HCT116 (cell line): ENCODE measurements at regions not wholly inside any gene's neighbourhood (a gene's known extent, or its start where the extent isn't known, plus 50 kb on each side); places are given as distances from the start of the nearest gene placed in this dataset.

ENCODE experiments used
- ATAC-seq: fragments of 200-7000 bp; cut with Tn5 transposase; 2 replicates; pipeline ENCODE4 v1.9.1; 2020; ENCODE audit warnings: mild to moderate bottlenecking, moderate library complexity
- BruUV-seq: library from RNA; stranded (reverse); fragments of 400-500 nt; replicated peaks from 2 replicates; lab custom pipeline; 2021; lab: Mats Ljungman, UMichigan
- CTCF ChIA-PET: fragments of 300-600 bp; sonication (Branson Sonifier 250); formaldehyde crosslinking; loops from one replicate; lab custom pipeline; 2021; ENCODE audit warnings: antibody characterized with exemption; lab: Charles Lee
- POLR2A ChIA-PET: fragments of 300-600, 350-600 bp; sonication (Branson Sonifier 250); formaldehyde crosslinking; loops from one replicate; lab custom pipeline; 2021; ENCODE audit warnings: antibody characterized with exemption; lab: Charles Lee
- RAD21 ChIA-PET, 2 experiments: fragments of 300-600 bp; sonication (Branson Sonifier 250); formaldehyde crosslinking; loops; one replicate each; lab custom pipeline; 2023; ENCODE audit warnings: low total read pairs in 2 of 2; ENCODE audit not compliant: uncharacterized antibody in 2 of 2, unreplicated experiment in 2 of 2, low non-redundant PET in 1 of 2; lab: Charles Lee
- DNase-seq: peaks from one replicate; pipeline ENCODE4 v3.0.0-alpha.2; 2010; ENCODE audit warnings: low read depth, low spot score
- H2AFZ ChIP-seq: fragments of 200-600 bp; shearing (Covaris generic), sonication (generic); 2 replicates; pipeline ENCODE4 v1.6.1; 2017; ENCODE audit warnings: low read depth, mixed run types, mixed read lengths, antibody characterized with exemption, low read length; ENCODE audit not compliant: poor library complexity, severe bottlenecking
- H3K27ac ChIP-seq: 2 replicates; pipeline ENCODE4 v1.5.1; 2012; ENCODE audit warnings: low read depth, low read length
- H3K27me3 ChIP-seq: fragments of 200-600 bp; sonication (generic); 2 replicates; pipeline ENCODE4 v1.6.1; 2016; ENCODE audit warnings: mixed run types, low read length, mixed read lengths; ENCODE audit not compliant: insufficient read depth
- H3K36me3 ChIP-seq, 2 experiments: fragments of 200-500 bp in 1 of 2; fragments of 200-600 bp in 1 of 2; sonication (Bioruptor generic) in 1 of 2; sonication (generic) in 1 of 2; 2 replicates each; pipeline versions ENCODE4 v1.5.1 to v1.6.1; 2014 to 2016; ENCODE audit warnings: low read length in 2 of 2, inconsistent platforms in 1 of 2, mixed read lengths in 1 of 2, mixed run types in 1 of 2; ENCODE audit not compliant: insufficient read depth in 2 of 2, control insufficient read depth in 1 of 2
- H3K4me1 ChIP-seq, 2 experiments: fragments of 200-600 bp in 1 of 2; sonication (generic) in 1 of 2; 2 replicates each; pipeline versions ENCODE4 v1.5.1 to v1.6.1; 2012 to 2017; ENCODE audit warnings: low read length in 2 of 2, inconsistent platforms in 1 of 2, mild to moderate bottlenecking in 1 of 2, mixed read lengths in 1 of 2, mixed run types in 1 of 2, moderate library complexity in 1 of 2; ENCODE audit not compliant: insufficient read depth in 2 of 2, control insufficient read depth in 1 of 2
- H3K4me2 ChIP-seq: fragments of 200-600 bp; sonication (generic); 2 replicates; pipeline ENCODE4 v1.6.1; 2017; ENCODE audit warnings: mixed run types, low read length, mixed read lengths
- H3K4me3 ChIP-seq, 2 experiments: fragments of 200-600 bp in 1 of 2; sonication (generic) in 1 of 2; replicated peaks in 1 of 2; 2 replicates each; pipeline ENCODE4 v1.5.1; 2011 to 2016; ENCODE audit warnings: low read length in 2 of 2, control low read depth in 1 of 2, low read depth in 1 of 2, mild to moderate bottlenecking in 1 of 2, mixed read lengths in 1 of 2, mixed run types in 1 of 2
- H3K79me2 ChIP-seq: fragments of 200-600 bp; sonication (generic); 2 replicates; pipeline ENCODE4 v1.6.1; 2017; ENCODE audit warnings: mild to moderate bottlenecking, mixed run types, low read length, moderate library complexity, mixed read lengths; ENCODE audit not compliant: insufficient read depth
- H3K9ac ChIP-seq: fragments of 200-600 bp; sonication (generic); 2 replicates; pipeline ENCODE4 v1.6.1; 2016; ENCODE audit warnings: low read length, mixed read lengths
- H3K9me2 ChIP-seq: fragments of 200-600 bp; sonication (generic), shearing (Covaris generic); 2 replicates; pipeline ENCODE4 v1.6.1; 2017; ENCODE audit warnings: mixed run types, mild to moderate bottlenecking, moderate library complexity; ENCODE audit not compliant: insufficient read depth
- H3K9me3 ChIP-seq, 2 experiments: fragments of 200-500 bp in 1 of 2; fragments of 200-600 bp in 1 of 2; sonication (Bioruptor generic) in 1 of 2; sonication (generic) in 1 of 2; 2 replicates each; pipeline ENCODE4 v1.6.1; 2014 to 2017; ENCODE audit warnings: low read length in 2 of 2, mixed read lengths in 2 of 2, inconsistent platforms in 1 of 2, low read depth in 1 of 2, mild to moderate bottlenecking in 1 of 2, mixed run types in 1 of 2, moderate library complexity in 1 of 2; ENCODE audit not compliant: control insufficient read depth in 1 of 2, insufficient read depth in 1 of 2
- H4K20me1 ChIP-seq: fragments of 200-600 bp; sonication (generic), shearing (Covaris generic); 2 replicates; pipeline ENCODE4 v1.6.1; 2017; ENCODE audit warnings: mixed run types, mild to moderate bottlenecking, moderate library complexity; ENCODE audit not compliant: insufficient read depth
- CEBPB ChIP-seq: IDR thresholded peaks from 2 replicates; pipeline ENCODE4 v1.6.1; 2012; ENCODE audit warnings: low read depth
- EGR1 ChIP-seq: IDR thresholded peaks from 2 replicates; pipeline ENCODE4 v1.6.1; 2012; ENCODE audit warnings: low read depth
- ELF1 ChIP-seq: IDR thresholded peaks from 2 replicates; pipeline ENCODE4 v1.6.1; 2012; ENCODE audit warnings: low read depth, borderline replicate concordance
- EZH2 ChIP-seq: fragments of 200-600 bp; sonication (generic); IDR thresholded peaks from 2 replicates; pipeline ENCODE4 v1.6.1; 2017; ENCODE audit warnings: antibody characterized with exemption, mixed run types
- EZH2phosphoT487 ChIP-seq: fragments of 200-600 bp; IDR thresholded peaks from 2 replicates; pipeline ENCODE4 v1.6.1; 2018; ENCODE audit warnings: antibody characterized with exemption, borderline replicate concordance
- FOSL1 ChIP-seq: IDR thresholded peaks from 2 replicates; pipeline ENCODE4 v1.6.1; 2012; ENCODE audit warnings: low read depth
- POLR2A ChIP-seq: IDR thresholded peaks from 2 replicates; pipeline ENCODE4 v1.7.0; 2011; ENCODE audit warnings: borderline replicate concordance; ENCODE audit not compliant: insufficient read depth, insufficient read length; ENCODE audit errors: extremely low read depth
- SIN3A ChIP-seq: IDR thresholded peaks from 2 replicates; pipeline ENCODE4 v1.6.1; 2012; ENCODE audit warnings: low read depth
- SP1 ChIP-seq: IDR thresholded peaks from 2 replicates; pipeline ENCODE4 v1.6.1; 2012; ENCODE audit warnings: low read depth
- SRF ChIP-seq: IDR thresholded peaks from 2 replicates; pipeline ENCODE4 v1.6.1; 2012; ENCODE audit warnings: low read depth
- YY1 ChIP-seq: IDR thresholded peaks from 2 replicates; pipeline ENCODE4 v1.6.1; 2011; ENCODE audit warnings: low read length, low read depth, moderate library complexity, mild to moderate bottlenecking; ENCODE audit not compliant: insufficient replicate concordance; ENCODE audit errors: extremely low read depth
- ZNF274 ChIP-seq: fragments of 200-500 bp; sonication (Bioruptor generic); IDR thresholded peaks from 2 replicates; pipeline ENCODE4 v1.6.1; 2014; ENCODE audit warnings: mild to moderate bottlenecking, low read depth, low read length, inconsistent platforms
- intact Hi-C: fragments of 100-400 bp; cut with micrococcal nuclease; formaldehyde crosslinking; loops from 2 replicates; pipeline ENCODE4 v1.10.0; 2022
- TF ChIP-seq, protein P1 (sequence below): IDR thresholded peaks from 2 replicates; pipeline ENCODE4 v1.6.1; 2012
- TF ChIP-seq, protein P2 (sequence below): IDR thresholded peaks from 2 replicates; pipeline ENCODE4 v1.6.1; 2012; ENCODE audit warnings: low read depth
- TF ChIP-seq, protein P3 (sequence below), 3 experiments: fragments of 200-600 bp in 1 of 3; sonication (generic) in 1 of 3; IDR thresholded peaks in 2 of 3; conservative IDR thresholded peaks in 1 of 3; 2 replicates each; pipeline ENCODE4 v1.5.1; 2012 to 2017; ENCODE audit warnings: low read depth in 2 of 3, low read length in 2 of 3, antibody characterized with exemption in 1 of 3, borderline replicate concordance in 1 of 3, control low read depth in 1 of 3, mild to moderate bottlenecking in 1 of 3, mixed read lengths in 1 of 3, mixed run types in 1 of 3, moderate library complexity in 1 of 3; ENCODE audit not compliant: insufficient read depth in 1 of 3
- TF ChIP-seq, protein P4 (sequence below): IDR thresholded peaks from 2 replicates; pipeline ENCODE4 v1.6.1; 2012

DNA sequence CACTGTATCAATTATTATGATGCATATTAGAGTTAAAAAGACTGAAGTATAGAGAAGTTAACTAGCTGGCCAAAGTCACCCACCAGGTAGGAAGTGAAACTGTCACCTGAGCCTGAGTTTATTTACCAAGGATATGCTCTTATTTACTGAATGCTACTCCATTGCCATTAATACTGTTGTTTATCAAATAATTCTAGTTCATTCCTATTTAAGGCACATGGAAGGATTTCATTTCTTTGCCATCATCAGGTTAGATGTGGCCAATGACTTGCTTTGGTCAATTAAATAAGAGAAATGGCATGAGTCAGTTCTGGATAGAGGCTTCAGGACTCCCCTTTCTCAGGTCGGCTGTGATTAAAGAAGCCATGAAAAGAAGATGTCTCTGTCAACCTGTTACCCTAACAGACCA is 169.6 kb downstream of the KCNJ2 start:
- peaks cover 0 to 14% of the 10 kb centered on the region in 2 experiments; a peak in 1 of 4 replicates for H3K9me3 ChIP-seq
- ATAC-seq, result no peak

DNA sequence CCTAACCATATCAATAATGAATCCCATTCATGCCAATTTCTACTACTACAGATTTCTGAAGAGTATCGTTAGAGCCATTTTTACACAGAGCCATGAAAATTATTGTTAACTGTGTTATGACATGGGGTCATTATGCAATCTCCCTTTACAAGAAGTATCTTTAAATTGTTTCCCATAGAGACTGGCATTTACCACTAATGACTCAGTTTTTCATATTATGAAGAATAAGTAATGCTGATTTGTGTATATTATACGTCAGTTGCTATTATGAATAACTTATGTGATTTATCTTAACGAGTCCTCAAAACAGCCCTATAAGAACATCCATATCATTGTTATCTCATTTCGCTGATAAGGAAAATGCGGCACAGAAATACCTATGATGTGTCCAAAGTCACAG is 173.8 kb downstream of the KCNJ2 start:
- Histone ChIP-seq H2AFZ (no peak overlapping the region), H3K4me2 (no peak overlapping the region), H3K9ac (no peak overlapping the region), H3K4me1 (no peaks in the 10 kb centered on the region), H3K9me2 (no peaks in the 10 kb centered on the region), H3K27ac (no peak overlapping the region), H3K4me3 (no peak overlapping the region), H4K20me1 (no peaks in the 10 kb centered on the region), H3K36me3 (no peaks in the 10 kb centered on the region; a peak in 1 of 4 replicates), H3K9me3 (peaks cover 6 to 14% of the 10 kb centered on the region in 2 experiments; a peak in 2 of 4 replicates), H3K27me3 (no peaks in the 10 kb centered on the region), H3K79me2 (no peaks in the 10 kb centered on the region)
- ATAC-seq, result no peak
- ChIA-PET POLR2A (no interaction called here), CTCF (no interaction called here), RAD21 (no interaction called here)
- BruUV-seq, result no TSS peak
- DNase-seq, result no peak
- intact Hi-C loops, result no loop called here
- no peak for TF ChIP-seq YY1
- no peak for TF ChIP-seq EGR1
- no peak for TF ChIP-seq EZH2phosphoT487
- TF ChIP-seq, protein P1, sequence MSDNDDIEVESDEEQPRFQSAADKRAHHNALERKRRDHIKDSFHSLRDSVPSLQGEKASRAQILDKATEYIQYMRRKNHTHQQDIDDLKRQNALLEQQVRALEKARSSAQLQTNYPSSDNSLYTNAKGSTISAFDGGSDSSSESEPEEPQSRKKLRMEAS, result no peak
- TF ChIP-seq FOSL1, result no peak
- TF ChIP-seq EZH2, result no peak
- no peak for TF ChIP-seq SP1
- no peak for TF ChIP-seq SIN3A
- TF ChIP-seq, protein P2, sequence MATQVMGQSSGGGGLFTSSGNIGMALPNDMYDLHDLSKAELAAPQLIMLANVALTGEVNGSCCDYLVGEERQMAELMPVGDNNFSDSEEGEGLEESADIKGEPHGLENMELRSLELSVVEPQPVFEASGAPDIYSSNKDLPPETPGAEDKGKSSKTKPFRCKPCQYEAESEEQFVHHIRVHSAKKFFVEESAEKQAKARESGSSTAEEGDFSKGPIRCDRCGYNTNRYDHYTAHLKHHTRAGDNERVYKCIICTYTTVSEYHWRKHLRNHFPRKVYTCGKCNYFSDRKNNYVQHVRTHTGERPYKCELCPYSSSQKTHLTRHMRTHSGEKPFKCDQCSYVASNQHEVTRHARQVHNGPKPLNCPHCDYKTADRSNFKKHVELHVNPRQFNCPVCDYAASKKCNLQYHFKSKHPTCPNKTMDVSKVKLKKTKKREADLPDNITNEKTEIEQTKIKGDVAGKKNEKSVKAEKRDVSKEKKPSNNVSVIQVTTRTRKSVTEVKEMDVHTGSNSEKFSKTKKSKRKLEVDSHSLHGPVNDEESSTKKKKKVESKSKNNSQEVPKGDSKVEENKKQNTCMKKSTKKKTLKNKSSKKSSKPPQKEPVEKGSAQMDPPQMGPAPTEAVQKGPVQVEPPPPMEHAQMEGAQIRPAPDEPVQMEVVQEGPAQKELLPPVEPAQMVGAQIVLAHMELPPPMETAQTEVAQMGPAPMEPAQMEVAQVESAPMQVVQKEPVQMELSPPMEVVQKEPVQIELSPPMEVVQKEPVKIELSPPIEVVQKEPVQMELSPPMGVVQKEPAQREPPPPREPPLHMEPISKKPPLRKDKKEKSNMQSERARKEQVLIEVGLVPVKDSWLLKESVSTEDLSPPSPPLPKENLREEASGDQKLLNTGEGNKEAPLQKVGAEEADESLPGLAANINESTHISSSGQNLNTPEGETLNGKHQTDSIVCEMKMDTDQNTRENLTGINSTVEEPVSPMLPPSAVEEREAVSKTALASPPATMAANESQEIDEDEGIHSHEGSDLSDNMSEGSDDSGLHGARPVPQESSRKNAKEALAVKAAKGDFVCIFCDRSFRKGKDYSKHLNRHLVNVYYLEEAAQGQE, result no peak
- TF ChIP-seq, protein P3, sequence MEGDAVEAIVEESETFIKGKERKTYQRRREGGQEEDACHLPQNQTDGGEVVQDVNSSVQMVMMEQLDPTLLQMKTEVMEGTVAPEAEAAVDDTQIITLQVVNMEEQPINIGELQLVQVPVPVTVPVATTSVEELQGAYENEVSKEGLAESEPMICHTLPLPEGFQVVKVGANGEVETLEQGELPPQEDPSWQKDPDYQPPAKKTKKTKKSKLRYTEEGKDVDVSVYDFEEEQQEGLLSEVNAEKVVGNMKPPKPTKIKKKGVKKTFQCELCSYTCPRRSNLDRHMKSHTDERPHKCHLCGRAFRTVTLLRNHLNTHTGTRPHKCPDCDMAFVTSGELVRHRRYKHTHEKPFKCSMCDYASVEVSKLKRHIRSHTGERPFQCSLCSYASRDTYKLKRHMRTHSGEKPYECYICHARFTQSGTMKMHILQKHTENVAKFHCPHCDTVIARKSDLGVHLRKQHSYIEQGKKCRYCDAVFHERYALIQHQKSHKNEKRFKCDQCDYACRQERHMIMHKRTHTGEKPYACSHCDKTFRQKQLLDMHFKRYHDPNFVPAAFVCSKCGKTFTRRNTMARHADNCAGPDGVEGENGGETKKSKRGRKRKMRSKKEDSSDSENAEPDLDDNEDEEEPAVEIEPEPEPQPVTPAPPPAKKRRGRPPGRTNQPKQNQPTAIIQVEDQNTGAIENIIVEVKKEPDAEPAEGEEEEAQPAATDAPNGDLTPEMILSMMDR (IDR thresholded peaks at IDR 0.05 in 2 of 3, conservative IDR thresholded peaks at IDR 0.05 in 1 of 3; ENCODE audit: borderline replicate concordance in 1 of 3, insufficient read depth in 1 of 3, low read depth in 2 of 3, low read length in 2 of 3), result no peak
- TF ChIP-seq SRF, result no peak
- TF ChIP-seq ELF1, result no peak
- TF ChIP-seq, protein P4, sequence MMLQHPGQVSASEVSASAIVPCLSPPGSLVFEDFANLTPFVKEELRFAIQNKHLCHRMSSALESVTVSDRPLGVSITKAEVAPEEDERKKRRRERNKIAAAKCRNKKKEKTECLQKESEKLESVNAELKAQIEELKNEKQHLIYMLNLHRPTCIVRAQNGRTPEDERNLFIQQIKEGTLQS, result no peak
- TF ChIP-seq ZNF274, result no peak
- no peak for TF ChIP-seq CEBPB
- no peak for TF ChIP-seq POLR2A

More for the DNA sequence above, 169.6 kb downstream of the KCNJ2 start:
- no peaks in the 10 kb centered on the region for H3K36me3 ChIP-seq
- H3K27ac ChIP-seq, result no peak overlapping the region
- H3K9ac ChIP-seq, result no peak overlapping the region
- H3K79me2 ChIP-seq, result no peaks in the 10 kb centered on the region
- no peak overlapping the region for H2AFZ ChIP-seq
- ChIA-PET RAD21 (no interaction called here), CTCF (no interaction called here), POLR2A (no interaction called here)
- no TSS peak for BruUV-seq
- intact Hi-C loops, result no loop called here
- DNase-seq, result no peak
- H3K4me1 ChIP-seq, result no peaks in the 10 kb centered on the region
- H3K4me2 ChIP-seq, result no peak overlapping the region
- no peaks in the 10 kb centered on the region for H3K27me3 ChIP-seq
- TF ChIP-seq, protein P1, result no peak
- no peak overlapping the region for H3K4me3 ChIP-seq
- no peaks in the 10 kb centered on the region for H4K20me1 ChIP-seq
- H3K9me2 ChIP-seq, result no peaks in the 10 kb centered on the region
